ENCODE measurements at regions not wholly inside any gene's neighbourhood (a gene's known extent, or its start where the extent isn't known, plus 50 kb on each side); places are given as distances from the start of the nearest gene placed in this dataset.

GRCh38 chr1:95561346-95561745 lies 327.3 kb downstream of the RWDD3 start:
- no peak overlapping the region for H3K4me3 ChIP-seq (ENCODE audit: low read depth, low read length)
- no peak for TF ChIP-seq CTCF (IDR thresholded peaks at IDR 0.05; ENCODE audit: insufficient read depth, low read depth, low read length)
- no peak for DNase-seq (ENCODE audit: low read depth)

GRCh38 chr1:95562230-95562629 lies 328.2 kb downstream of the RWDD3 start:
- DNase-seq (ENCODE audit: low read depth) = no peak
- no peak for TF ChIP-seq CTCF (IDR thresholded peaks at IDR 0.05; ENCODE audit: insufficient read depth, low read depth, low read length)
- H3K4me3 ChIP-seq (ENCODE audit: low read depth, low read length) = no peak overlapping the region

- TF ChIP-seq CTCF (IDR thresholded peaks at IDR 0.05; ENCODE audit: insufficient read depth, low read depth, low read length) = no peak
- no peak for DNase-seq (ENCODE audit: low read depth)
- H3K4me3 ChIP-seq (ENCODE audit: low read depth, low read length) = no peak overlapping the region
These were observed 338.0 kb downstream of the RWDD3 start for GRCh38 chr1:95572002-95572401.

GRCh38 chr1:95572962-95573361 lies 339.0 kb downstream of the RWDD3 start:
- DNase-seq (ENCODE audit: low read depth) = no peak
- no peak for TF ChIP-seq CTCF (IDR thresholded peaks at IDR 0.05; ENCODE audit: insufficient read depth, low read depth, low read length)
- H3K4me3 ChIP-seq (ENCODE audit: low read depth, low read length) = no peak overlapping the region

- no peak for TF ChIP-seq CTCF (IDR thresholded peaks at IDR 0.05; ENCODE audit: insufficient read depth, low read depth, low read length)
- H3K4me3 ChIP-seq (ENCODE audit: low read depth, low read length) = no peak overlapping the region
- no peak for DNase-seq (ENCODE audit: low read depth)
These were observed 341.3 kb downstream of the RWDD3 start for GRCh38 chr1:95575291-95575690.

GRCh38 chr1:95578462-95578861 lies 344.5 kb downstream of the RWDD3 start:
- no peak for DNase-seq (ENCODE audit: low read depth)
- no peak for TF ChIP-seq CTCF (IDR thresholded peaks at IDR 0.05; ENCODE audit: insufficient read depth, low read depth, low read length)
- H3K4me3 ChIP-seq (ENCODE audit: low read depth, low read length) = no peak overlapping the region

GRCh38 chr1:95582191-95582590 lies 348.2 kb downstream of the RWDD3 start:
- no peak for DNase-seq (ENCODE audit: low read depth)
- no peak overlapping the region for H3K4me3 ChIP-seq (ENCODE audit: low read depth, low read length)
- no peak for TF ChIP-seq CTCF (IDR thresholded peaks at IDR 0.05; ENCODE audit: insufficient read depth, low read depth, low read length)
